GM06990 (cell line): ENCODE measurements at regions not wholly inside any gene's neighbourhood (a gene's known extent, or its start where the extent isn't known, plus 50 kb on each side); places are given as distances from the start of the nearest gene placed in this dataset.

Source experiments
- DNase-seq: peaks from one replicate; pipeline ENCODE4 v3.0.0-alpha.2; 2011; ENCODE audit not compliant: insufficient read length; ENCODE audit errors: extremely low read depth
- H3K27me3 ChIP-seq: replicated peaks from 2 replicates; pipeline ENCODE4 v1.6.0; 2011; ENCODE audit warnings: low read length; ENCODE audit not compliant: control insufficient read depth, insufficient read depth
- H3K36me3 ChIP-seq: 2 replicates; pipeline ENCODE4 v1.5.1; 2011; ENCODE audit warnings: low read length; ENCODE audit not compliant: control insufficient read depth, insufficient read depth
- H3K4me3 ChIP-seq: replicated peaks from 2 replicates; pipeline ENCODE4 v1.5.1; 2011; ENCODE audit warnings: low read depth, mild to moderate bottlenecking, control low read depth, low read length
- CTCF ChIP-seq: IDR thresholded peaks from 2 replicates; pipeline ENCODE4 v1.5.1; 2011; ENCODE audit warnings: low read length, control low read depth, mild to moderate bottlenecking, inconsistent platforms; ENCODE audit not compliant: insufficient read depth, poor library complexity, severe bottlenecking

DNA sequence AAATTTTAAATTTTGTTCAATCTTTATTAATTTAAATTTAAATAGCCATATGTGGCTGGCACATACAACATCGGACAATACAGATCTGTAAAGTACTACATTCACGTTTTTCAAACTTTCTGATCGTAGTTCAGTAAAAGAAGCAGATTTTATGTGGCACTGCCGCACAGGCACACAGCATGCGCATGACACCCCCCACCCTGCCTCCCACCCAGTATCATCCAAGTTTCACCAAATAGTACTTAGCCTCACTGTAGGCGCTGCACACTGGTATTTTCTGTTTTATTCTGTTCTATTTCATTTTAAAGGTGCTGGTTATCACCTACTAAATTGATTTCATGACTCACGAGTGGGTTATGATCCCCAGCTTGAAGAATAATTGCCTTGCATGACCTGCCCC, 159.9 kb downstream of the HIPK3 start:
- Histone ChIP-seq H3K4me3 (no peak overlapping the region), H3K27me3 (no peaks in the 10 kb centered on the region), H3K36me3 (no peaks in the 10 kb centered on the region)
- TF ChIP-seq CTCF: no peak
- DNase-seq: no peak

- no peaks in the 10 kb centered on the region for H3K27me3 ChIP-seq
These were observed 156.1 kb downstream of the HIPK3 start for GRCh38 chr11:33413301-33413700.

DNA sequence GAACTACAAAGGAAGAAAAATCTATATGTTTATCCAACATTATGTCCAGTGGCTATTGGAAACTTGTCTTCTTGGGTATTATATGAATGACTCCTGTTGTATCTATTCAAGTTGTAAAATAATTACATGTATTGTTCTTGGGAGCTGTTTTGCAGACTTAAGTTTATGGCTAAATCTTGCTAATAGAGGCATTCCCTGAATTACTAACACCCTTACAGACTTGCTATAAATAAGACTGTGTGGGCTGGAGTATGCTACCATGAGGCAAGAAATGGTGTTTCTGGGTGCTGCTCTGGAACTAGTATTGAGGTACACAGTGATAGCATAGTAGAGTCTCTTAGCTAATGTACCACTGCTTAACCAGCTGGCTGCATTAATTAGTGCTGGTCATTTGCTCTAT, 155.1 kb downstream of the HIPK3 start:
- Histone ChIP-seq H3K27me3 (no peaks in the 10 kb centered on the region), H3K4me3 (no peak overlapping the region), H3K36me3 (no peaks in the 10 kb centered on the region)
- TF ChIP-seq CTCF: no peak
- DNase-seq: no peak

More at GRCh38 chr11:33413301-33413700, 156.1 kb downstream of the HIPK3 start:
- no peak for DNase-seq
- no peaks in the 10 kb centered on the region for H3K36me3 ChIP-seq
- H3K4me3 ChIP-seq: no peak overlapping the region
- TF ChIP-seq CTCF: no peak

DNA sequence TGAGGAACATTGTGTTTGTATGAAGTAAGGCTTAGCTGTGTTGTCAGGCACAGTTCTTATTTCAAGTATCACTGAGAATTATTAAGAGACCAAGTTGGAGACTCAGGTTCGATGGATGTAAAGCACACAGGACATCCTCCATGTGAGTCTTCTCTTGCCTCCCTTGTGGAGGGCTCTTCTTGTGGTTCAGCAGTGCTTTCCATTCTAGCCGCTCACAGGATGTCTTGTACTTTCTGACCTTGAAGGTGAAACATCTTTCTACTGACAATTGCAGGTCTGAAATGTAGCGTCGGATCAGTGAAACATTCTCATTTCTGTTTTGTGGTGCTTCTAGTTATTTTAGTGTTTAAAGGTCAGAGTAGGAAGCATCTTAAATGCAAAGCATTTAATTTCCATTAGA, 154.6 kb downstream of the HIPK3 start:
- no peaks in the 10 kb centered on the region for H3K27me3 ChIP-seq
- DNase-seq: no peak
- H3K4me3 ChIP-seq: no peak overlapping the region
- no peaks in the 10 kb centered on the region for H3K36me3 ChIP-seq
- TF ChIP-seq CTCF: no peak

DNA sequence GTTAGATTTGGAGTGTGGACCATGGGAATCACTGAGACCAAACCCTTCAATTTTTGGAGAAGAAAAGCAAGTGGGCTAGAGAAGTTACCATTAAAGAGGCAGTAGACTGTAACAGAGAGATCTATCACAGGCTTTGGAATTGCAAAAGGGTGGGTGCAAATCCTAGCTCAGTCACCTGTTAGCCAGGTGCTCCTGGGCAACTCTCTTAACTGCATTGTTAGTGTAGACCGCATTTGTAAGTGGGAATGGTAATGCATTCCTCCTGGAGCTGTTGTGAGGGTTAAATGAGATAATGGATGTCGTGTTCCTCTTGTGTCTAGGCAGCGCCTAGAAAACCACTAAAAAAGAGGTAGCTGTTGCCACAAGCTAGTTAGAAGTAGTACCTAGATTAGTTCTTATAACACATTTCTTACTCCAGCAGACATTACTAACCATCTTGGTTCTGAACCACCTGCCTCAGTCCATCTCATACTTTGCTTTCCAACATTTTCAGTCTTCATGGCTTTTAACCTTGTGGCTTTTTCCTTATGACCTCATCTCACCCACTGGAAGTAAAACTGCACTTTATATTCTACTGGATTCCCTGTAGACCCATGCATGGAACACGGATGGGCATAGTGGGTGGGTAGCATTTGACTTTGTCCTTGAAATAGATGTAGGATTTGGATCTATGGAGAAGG, 153.0 kb downstream of the HIPK3 start:
- no peak for DNase-seq
- H3K4me3 ChIP-seq: no peak overlapping the region
- no peaks in the 10 kb centered on the region for H3K27me3 ChIP-seq
- no peak for TF ChIP-seq CTCF
- H3K36me3 ChIP-seq: no peaks in the 10 kb centered on the region
